GM18867 (cell line): ENCODE measurements at regions not wholly inside any gene's neighbourhood (a gene's known extent, or its start where the extent isn't known, plus 50 kb on each side); places are given as distances from the start of the nearest gene placed in this dataset.
A peak's percentile ranks its signal among the peaks of the same experiment; 100 is the strongest.
"Not testable (repeated sequence)": the region's sequence is repeated elsewhere in the genome, so short reads cannot be mapped to it uniquely, and the experiment has no call there.

Experiments used
- ATAC-seq: cut with Tn5 transposase; IDR thresholded peaks from one replicate; pipeline ENCODE4 v1.9.1; 2021; ENCODE audit warnings: mild to moderate bottlenecking, moderate library complexity; ENCODE audit not compliant: unreplicated experiment

DNA sequence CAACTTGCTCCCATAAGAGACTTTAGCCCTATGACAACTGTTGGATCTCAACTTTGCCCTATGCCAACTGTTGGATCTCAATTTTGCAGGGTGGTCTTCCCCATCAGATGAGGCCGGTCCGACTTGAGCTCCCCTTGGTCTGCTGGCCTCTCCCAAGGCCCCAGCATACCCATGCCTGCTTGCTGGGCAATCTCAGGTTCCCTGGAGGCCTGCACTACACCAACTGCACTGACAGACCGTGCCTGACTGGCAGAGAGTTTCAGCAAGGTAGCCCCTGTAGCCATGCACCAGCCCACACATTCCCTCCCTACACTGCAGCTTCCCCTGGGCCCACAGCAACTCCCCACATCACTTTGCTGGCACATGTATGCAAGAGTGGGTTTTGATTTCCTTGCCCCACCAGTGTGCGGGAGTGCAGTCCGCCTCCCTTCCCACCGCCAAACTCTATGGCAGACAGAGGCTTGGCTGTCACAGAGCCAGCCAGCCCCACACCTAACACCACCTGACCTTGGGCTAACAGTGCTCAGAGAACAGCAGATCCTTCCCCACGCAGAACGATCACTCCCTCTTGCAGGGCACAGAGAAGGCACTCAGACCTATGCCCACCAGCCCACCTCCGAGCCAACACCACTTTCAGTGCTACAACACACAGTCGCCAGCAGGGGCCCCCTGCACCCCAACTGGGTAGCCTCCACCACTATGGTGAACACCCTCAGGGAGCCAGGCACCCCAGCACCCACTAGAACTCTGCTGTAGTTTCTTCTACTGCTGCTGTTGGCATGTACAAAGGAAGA lies 279.9 kb upstream of the COX7C start:
- no peak for ATAC-seq

DNA sequence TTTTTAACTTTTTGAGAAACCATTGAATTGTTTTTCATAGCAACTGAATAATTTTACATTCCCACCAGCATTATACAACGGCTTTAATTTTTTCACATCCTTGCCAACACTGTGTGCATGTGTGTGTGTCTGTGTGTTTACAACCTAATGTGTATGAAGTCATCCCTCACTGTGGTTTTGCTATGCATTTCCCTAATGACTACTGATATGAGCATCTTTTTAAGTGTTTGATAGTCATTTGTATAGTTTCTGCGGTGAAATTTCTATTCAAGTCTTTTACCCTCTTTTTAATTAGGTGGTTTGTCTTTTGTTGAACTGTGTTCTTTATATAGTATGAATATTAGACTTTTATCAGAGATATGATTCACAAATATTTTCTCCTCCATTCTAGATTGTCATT lies 263.1 kb upstream of the COX7C start:
- peak; percentile 73 for ATAC-seq

DNA sequence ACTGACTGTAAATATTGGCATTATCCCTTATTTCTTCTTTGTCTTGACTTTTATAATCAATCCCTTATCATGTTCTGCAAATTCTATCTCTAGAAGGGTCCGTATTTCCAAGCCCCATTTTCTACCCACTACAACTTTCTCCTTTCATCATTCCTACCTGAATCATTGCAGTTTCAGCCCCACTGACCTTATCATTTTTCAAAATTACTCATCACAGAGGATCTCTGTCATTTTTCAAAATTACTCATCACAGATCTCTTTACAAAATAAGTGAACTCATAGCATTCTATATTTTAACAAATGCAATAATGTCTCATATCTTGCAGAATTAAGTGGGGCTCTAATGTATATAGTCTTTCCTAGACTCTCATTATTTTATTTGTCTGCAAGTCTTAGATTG lies 256.9 kb upstream of the COX7C start:
- ATAC-seq = no peak

DNA sequence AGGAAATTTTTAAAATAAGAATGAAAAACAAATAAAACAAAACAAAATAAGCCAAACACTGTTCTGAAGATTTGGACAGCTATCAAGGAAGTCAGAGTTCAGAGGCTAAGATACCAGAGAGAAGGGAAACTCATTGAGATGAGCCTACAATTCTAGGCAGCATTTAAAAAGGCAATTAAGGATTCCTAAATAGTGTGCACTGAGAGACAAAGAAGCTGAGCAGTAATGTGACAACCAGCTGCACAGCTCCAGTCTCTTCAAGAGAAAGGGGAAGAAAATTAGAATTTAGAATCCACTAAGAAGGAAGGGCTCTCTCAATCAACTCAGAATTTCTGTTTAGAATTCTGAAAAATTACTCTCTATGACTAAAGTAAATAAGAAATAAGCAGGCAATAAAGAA lies 246.7 kb upstream of the COX7C start:
- ATAC-seq = no peak

DNA sequence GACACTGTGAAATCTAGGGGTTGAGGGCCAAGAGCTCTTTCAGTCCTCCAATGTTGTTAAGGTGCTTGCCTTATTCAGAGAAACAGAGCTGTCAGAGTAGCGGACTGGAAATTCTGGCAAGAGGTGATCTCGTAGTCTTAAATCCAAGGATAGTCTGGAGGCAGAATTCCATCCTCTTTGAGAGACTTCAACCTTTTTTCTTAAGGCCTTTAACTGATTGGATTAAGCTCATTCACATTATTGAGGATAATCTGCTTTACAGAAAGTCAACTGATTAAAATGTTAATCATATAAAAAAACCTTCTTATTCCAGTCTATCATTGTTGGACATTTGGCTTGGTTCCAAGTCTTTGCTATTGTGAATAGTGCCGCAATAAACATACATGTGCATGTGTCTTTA lies 243.1 kb upstream of the COX7C start:
- no peak for ATAC-seq

DNA sequence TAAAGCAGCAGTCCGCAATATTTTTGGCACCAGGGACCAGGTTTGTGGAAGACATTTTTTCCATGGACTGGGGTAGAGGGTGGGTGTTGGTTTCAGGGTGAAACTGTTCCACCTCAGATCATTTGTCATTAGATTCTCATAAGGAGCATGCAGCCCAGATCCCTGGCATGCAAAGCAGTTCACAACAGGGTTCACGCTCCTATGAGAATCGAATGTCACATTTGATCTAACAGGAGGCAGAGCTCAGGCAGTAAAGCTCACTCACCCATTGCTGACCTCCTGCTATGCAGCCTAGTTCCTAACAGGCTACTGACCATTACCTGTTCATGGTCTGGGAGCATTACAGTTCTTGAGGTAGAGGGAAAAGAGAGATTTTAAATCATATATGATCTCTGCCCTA lies 241.5 kb upstream of the COX7C start:
- ATAC-seq = no peak

DNA sequence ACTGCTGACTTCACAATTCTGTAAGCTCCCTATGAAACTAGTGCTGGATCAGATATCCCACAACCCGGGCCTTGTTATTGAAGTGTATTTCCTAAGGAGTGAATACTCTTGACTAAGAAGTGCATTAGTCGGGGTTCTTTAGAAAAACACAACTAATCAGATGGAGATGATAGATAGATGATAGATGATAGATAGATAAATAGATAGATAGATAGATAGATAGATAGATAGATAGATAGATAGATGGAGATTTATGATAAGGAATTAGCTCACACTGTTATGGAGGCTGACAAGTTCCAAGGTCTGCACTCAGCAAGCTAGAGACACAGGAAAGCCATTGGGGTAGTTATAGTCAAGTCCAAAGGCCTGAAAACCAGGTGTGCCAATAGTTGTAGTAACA lies 214.6 kb upstream of the COX7C start:
- no peak for ATAC-seq

DNA sequence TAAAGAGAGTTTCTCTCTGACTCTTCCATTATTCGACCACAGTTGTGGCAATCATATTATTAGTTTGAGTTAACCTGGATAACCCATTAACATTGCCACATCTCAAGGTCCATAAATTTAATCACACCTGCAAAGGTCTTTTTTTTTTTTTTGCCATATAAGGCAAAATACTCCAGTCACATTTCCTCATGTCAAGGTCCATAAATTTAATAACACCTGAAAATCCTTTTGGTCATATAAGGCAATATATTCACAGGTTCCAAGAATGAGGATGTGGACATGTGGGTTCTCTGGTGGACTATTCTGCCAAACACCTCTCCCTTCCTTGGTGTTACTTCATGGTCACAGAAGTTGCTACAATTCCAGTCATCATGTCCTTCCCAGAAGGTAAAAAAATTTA lies 213.5 kb upstream of the COX7C start:
- no peak for ATAC-seq

DNA sequence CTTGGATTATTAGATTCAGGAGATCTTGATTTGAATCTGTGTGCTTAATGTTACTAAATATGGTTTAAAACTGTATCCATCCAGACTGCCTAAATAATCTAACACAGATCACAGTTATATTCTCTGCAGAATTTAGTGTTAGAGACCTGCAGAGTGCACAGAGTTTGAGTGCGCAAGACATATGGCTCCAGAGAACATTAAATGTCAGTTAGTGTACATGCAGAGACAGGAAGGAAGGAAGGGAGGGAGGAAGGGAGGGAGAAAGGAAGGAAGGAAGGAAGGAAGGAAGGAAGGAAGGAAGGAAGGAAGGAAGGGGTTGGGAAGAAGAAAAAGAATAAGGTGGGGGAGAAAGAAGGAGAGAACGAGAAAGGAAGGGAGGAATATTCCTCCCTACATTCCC lies 210.0 kb upstream of the COX7C start:
- ATAC-seq = no peak

DNA sequence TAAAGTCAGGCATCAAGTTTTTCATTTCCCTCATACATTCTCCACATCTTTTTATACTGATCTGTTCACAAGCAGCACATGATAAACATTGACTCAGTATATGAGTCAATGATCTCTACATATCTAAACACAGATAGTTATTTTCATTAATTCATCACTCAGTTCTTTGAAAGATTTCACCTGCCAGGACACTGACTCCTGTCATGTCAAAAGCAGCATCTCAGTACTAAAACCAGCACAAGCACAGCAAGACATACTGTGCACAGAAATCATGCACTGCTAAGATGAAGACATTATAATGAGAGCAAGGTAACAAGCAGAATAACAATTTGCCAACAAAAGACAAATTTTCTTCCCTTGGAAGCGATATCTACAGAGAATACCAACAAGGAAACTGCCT lies 206.1 kb upstream of the COX7C start:
- no peak for ATAC-seq

DNA sequence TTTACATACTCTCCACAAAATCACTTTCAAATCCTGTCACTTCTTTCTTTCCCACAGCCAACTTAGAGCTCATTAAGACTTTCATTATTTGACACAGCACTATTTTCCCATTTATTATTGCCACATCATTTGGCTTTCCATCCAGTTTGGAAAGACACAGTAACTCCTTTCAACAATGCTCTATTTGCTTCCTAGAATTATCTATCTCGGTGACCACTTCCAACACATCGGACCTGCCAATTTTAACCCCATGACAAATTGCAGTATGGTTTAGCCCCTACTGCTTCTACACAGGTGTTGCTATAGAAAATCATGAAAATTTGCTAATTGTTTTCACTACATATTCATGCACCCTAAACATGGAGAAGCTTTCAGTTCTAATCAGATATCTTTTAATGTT lies 190.6 kb upstream of the COX7C start:
- no peak for ATAC-seq

DNA sequence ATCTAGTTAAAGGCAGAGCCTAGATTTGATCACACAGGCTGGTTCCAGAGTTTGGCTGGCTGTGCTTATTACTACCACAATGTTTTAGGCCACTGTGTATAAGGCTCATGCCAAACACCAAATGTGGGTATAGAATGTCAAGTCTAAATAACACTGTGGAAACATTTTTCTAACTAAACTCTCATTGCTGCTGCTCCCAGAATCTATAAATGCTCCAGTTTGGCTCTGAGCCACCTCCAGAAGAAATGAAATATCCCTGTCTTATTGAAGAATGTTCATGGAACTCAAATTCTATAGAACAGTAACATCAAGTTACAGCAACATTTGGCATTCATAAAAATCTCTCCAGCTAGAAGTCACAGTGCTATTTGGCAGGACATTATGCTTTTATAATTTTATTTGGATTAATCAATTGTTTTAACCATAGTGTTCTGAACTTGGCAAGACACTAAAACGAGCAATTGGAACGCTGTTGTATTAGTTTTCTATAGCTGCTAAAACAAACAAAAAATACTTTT lies 178.1 kb upstream of the COX7C start:
- no peak for ATAC-seq

DNA sequence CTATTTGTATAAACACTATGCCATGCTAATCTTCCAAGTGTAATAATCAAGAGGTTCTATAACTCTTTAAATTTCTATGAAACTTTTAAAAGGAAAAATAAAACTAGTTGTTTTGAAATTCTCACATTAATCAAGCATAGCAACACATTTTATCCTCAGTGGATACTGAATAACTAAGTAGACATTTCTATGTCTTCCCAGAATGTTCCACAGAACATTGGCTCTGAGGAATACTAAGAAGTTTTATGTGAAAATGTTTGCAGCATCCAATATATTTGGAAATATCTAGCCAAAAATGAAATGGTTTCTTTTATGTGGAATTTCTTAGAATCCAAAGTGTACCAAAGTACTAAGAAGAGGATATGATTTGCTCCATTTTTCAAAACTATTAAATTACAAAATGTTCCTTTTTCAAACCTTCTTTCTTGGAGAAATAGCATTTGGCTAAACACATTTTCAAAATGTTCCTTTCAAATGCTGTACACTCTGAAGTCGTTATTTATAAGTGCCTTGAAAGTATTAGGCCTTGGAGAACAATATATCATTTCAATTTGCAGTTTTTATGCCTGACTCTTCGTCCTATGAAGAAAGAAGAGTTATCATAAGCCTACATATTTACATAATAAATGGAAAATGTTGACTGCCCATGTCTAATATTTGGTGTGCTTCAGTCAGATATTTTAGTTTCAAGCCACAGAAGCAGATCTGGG lies 175.6 kb upstream of the COX7C start:
- no peak for ATAC-seq

DNA sequence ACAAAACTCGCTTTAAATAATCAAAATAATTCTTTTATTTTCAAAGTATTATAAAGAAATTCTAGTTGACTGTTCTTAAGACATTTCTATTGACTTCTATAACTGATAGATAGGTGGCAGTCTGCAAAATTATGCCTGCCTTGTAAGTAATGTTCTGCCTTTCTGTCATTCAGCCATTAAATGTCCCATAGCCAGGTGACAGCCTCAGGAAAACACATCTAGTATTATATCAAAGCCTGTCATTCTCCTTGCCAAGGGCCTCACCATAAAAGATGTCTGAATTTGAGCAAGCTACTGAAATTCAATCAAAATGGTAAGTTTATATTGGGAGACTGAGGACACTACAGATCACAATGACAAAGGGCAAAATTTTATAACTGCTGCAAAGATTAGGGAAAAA lies 170.4 kb upstream of the COX7C start:
- no peak for ATAC-seq

DNA sequence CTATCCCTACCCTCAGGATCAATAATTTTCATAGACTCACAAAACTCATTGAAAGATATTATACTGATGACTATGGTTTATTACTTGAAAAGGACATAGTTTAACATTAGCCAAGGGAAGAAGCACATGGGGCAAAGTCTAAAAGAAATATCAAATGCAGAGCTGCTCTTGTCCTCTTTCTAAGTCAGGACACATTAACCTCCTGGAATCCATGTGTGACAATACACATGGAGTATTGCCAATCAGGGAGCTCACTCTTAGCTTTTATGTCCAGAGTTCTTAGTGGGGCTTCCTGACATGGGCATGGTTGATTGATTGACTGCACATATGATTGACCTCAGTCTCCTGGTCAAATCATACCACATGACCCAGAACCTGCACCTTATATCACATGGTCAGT lies 165.5 kb upstream of the COX7C start:
- ATAC-seq = no peak

DNA sequence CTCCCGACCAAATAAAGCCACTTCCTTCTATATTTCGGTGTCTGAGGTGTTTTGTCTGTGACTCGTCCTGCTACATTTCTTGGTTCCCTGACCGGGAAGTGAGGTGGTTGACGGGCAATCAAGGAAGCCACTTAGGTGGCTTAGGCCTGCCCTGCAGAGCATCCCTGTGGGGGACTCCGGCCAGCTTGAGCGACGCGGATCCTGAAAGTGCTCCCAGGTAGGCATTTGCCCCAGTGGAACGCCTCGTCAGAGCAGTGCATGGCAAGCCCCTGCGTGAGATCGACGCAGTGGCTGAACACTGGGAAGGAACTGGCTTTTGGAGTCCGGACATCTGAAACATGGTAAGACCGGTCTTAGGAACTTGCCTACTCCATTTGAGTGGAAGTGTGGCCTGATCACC lies 157.2 kb upstream of the COX7C start:
- ATAC-seq = no peak

DNA sequence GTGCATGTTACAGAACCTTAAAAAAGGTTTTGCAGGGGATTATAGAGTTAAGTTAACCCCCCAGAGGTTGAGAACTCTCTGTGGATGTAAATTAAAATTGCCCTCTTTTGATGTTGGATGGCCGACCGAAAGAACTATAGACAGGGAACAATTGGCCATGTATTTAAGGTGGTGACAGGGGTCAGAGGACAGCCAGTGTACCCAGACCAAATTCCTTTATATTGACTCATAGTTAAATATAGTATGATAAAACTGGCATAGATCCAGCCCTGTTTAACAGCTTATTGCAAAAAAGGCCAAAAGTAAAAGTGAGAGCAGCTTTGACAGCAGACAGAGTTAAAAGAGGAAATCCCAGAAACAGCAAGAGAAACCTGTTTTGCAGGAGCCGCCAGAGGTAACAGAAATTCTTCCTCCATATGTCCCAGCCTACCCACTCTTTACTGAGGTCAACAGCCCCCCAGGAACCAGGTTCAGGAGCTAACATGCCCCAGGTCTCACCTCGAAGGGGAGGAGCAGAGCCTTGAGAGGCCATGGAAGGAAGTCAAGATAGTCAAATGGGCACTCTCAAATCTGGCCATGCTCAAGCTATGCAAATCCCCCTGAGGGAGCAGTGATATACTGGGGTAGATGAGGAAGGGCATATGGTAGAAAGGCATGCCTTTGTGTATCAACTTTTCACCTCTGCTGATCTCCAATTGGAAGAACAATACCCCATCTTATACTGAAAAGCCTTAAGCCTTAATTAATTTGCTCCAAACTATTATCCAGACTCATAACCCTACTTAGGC lies 156.4 kb upstream of the COX7C start:
- peak; percentile 62 for ATAC-seq

DNA sequence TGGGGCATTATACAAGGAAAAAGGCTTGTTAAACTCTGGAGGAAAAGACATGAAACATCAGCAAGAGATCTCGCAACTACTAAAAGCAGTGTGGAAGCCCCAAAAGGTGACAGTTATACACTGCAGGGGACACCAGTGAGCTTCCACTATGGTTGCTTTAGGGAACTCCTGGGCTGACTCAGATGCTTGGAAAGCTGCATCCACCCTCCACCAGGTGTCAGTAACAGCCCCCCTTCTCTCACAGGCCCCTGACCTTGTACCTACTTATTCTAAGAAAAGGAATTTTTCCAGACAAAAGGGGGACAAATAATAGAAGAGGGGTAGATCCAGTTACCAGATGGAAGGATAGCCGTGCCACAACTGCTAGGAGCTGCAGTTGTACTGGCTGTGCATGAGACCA lies 154.4 kb upstream of the COX7C start:
- ATAC-seq = no peak

DNA sequence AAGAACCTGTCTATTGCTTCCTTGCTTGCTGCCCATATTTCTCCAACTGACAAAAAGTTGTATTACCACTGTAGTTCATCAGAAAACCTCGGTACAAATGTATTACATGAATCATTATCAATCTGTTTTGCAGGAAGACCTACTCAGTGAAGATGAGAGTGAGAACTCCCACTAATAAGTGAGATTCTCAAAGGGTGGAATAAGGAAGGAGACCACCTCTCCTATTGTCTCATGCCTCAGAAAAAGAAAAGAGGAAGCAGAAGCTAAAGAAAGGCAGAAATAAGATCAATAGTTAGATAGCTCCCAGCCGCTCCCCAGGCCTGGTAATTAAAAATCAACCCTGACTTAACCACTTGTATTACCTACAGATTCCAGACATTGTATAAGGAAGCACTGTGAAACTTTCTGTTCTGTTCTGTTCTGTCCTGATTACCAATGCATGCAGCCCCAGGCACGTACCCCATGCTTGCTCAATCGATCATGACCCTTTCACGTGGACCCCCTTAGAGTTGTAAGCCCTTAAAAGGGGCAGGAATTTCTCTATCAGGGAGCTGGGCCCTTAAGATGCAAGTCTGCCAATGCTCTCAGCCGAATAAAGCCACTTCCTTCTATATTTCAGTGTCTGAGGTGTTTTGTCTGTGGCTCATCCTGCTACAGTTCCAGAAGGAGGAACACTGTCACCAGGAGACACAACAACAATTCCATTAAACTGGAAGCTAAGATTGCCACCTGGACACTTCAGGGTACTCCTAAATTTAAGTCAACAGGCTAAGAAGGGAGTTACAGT lies 152.5 kb upstream of the COX7C start:
- no peak for ATAC-seq

DNA sequence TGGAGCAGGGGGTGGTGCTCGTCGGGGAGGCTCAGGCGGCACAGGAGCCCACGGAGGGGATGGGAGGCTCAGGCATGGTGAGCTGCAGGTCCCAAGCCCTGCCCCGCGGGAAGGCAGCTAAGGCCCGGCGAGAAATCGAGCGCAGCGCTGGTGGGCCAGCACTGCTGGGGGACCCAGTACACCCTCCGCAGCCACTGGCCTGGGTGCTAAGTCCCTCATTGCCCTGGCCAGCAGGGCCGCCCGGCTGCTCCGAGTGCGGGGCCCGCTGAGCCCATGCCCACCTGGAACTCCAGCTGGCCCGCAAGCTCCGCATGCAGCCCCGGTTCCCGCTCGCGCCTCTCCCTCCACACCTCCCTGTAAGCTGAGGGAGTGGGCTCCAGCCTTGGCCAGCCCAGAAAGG lies 151.0 kb upstream of the COX7C start:
- ATAC-seq = not testable (repeated sequence)

DNA sequence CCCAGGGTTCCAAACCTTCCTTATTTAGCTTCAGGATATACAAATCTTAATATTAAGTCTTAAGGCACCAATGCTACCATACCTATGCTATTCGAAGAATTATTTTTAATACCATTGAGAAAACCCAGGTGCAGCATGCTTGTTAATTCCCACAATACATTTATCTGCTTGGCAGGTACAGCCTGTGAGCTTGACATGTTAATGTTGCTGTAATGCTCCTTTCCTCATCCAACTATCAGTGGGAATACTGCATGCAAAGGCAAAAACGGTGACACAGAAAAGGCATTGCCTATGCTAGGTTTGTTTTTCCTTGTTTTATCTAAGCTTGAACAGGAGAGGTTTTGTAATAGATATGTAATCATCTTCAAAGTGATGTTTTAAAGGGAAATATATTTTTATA lies 135.7 kb upstream of the COX7C start:
- ATAC-seq = no peak
